GM12864 (cell line): ENCODE measurements at regions not wholly inside any gene's neighbourhood (a gene's known extent, or its start where the extent isn't known, plus 50 kb on each side); places are given as distances from the start of the nearest gene placed in this dataset.

Experiments
- DNase-seq: peaks from one replicate; pipeline ENCODE4 v3.0.0-alpha.2; 2011; ENCODE audit warnings: low read depth
- H3K4me3 ChIP-seq: 2 replicates; pipeline ENCODE4 v1.5.1; 2011; ENCODE audit warnings: mild to moderate bottlenecking, low read depth, low read length, control low read depth
- TF ChIP-seq, protein P1 (sequence below): IDR thresholded peaks from 2 replicates; pipeline ENCODE4 v1.5.1; 2011; ENCODE audit warnings: low read depth, mild to moderate bottlenecking, moderate library complexity, low read length, control low read depth, inconsistent platforms; ENCODE audit errors: missing control alignments

GRCh38 chr5:2201421-2201820 lies 318.7 kb upstream of the IRX4 start:
- no peak for DNase-seq
- H3K4me3 ChIP-seq = no peak overlapping the region
- TF ChIP-seq, protein P1, sequence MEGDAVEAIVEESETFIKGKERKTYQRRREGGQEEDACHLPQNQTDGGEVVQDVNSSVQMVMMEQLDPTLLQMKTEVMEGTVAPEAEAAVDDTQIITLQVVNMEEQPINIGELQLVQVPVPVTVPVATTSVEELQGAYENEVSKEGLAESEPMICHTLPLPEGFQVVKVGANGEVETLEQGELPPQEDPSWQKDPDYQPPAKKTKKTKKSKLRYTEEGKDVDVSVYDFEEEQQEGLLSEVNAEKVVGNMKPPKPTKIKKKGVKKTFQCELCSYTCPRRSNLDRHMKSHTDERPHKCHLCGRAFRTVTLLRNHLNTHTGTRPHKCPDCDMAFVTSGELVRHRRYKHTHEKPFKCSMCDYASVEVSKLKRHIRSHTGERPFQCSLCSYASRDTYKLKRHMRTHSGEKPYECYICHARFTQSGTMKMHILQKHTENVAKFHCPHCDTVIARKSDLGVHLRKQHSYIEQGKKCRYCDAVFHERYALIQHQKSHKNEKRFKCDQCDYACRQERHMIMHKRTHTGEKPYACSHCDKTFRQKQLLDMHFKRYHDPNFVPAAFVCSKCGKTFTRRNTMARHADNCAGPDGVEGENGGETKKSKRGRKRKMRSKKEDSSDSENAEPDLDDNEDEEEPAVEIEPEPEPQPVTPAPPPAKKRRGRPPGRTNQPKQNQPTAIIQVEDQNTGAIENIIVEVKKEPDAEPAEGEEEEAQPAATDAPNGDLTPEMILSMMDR = no peak

DNA sequence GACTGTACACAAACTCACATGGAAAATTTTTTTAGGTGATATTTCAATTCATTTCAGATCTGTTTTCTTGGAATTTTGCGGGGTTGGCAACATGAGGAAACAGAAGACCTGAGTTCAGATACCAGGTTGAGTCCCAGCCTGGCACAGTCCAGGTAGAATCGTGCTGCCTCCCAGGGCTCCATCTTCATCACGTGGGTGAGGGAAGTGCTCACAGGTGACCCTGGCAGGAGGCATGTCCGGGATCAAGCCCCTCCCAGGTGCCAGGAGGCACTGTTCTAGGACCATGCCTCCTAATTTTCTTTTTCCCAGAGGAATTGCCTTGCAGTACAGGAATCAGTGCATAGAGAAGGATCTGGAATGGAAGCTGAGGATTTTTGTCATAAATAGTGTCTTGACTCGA lies 318.3 kb upstream of the IRX4 start:
- no peak overlapping the region for H3K4me3 ChIP-seq
- TF ChIP-seq, protein P1 = no peak
- DNase-seq = no peak

DNA sequence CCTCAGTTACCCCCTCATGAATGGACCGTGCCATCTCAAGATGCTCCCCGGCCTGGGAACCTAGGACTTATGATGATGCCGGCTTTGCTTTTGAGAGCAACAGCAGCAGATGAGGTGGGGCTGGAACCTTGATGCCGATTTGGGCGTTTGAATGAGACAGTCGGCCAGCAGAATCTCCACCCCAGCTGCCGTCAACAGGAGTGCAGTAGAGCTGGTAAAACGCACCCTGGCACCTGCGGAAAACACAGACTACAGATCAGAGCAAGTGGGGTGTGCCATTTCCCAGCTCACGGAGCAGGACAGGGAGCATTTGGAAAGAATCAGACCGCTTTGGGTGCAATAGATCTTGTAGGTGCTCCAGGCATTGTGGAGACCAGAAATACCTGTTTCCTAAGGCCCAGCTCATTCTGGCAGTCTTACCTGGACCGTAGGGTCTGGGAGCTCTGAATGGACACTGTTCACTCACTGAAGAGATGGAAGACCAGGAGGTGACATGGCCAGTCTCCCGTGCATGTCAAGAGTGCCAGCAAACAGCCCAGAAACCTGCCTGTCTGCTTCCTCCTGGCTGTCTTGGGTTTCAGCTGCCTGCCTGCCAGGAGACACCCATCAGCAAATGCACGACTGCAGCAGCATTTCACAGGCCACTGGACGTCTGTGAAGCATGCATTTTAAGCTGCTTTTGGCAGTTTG lies 317.7 kb upstream of the IRX4 start:
- H3K4me3 ChIP-seq = no peak overlapping the region
- no peak for DNase-seq
- TF ChIP-seq, protein P1 = no peak

GRCh38 chr5:2199697-2200096 lies 317.0 kb upstream of the IRX4 start:
- TF ChIP-seq, protein P1 = no peak
- no peak overlapping the region for H3K4me3 ChIP-seq
- no peak for DNase-seq

GRCh38 chr5:2196989-2197619 lies 314.4 kb upstream of the IRX4 start:
- no peak for DNase-seq
- TF ChIP-seq, protein P1 = no peak
- H3K4me3 ChIP-seq = no peak overlapping the region

DNA sequence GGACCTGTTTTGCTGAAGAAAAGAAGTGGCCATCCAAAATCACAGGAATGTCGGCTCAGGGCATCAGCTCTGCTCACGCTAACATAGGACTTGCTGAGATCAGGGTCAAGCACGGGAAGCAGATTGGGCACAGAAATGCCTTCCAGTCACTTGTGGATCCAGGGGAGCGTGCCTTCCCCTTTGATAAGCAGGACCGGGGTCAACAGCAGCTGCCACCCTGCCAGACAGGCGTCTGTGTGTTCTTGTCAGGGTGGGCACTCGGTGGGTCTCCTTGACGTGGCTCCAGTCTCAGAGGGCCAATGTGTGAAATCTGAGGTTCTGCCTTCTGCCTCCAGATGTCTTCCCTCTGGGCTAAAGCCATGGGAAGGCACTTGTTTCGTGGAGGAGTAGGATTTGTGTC lies 313.7 kb upstream of the IRX4 start:
- no peak overlapping the region for H3K4me3 ChIP-seq
- TF ChIP-seq, protein P1 = no peak
- no peak for DNase-seq

- no peak for DNase-seq
- TF ChIP-seq, protein P1 = no peak
- H3K4me3 ChIP-seq = no peak overlapping the region
Observed at GRCh38 chr5:2194949-2195348, 312.2 kb upstream of the IRX4 start.
